IMR-90 (cell line): ENCODE measurements at regions not wholly inside any gene's neighbourhood (a gene's known extent, or its start where the extent isn't known, plus 50 kb on each side); places are given as distances from the start of the nearest gene placed in this dataset.

Experiments used
- CEBPB ChIP-seq: IDR thresholded peaks from 2 replicates; pipeline ENCODE4 v1.6.1; 2012; ENCODE audit warnings: low read depth, low read length, improper control_type of control experiment
- CHD1 ChIP-seq: IDR thresholded peaks from 2 replicates; pipeline ENCODE4 v1.6.1; 2012; ENCODE audit warnings: low read depth, low read length, improper control_type of control experiment
- MAZ ChIP-seq: IDR thresholded peaks from 2 replicates; pipeline ENCODE4 v1.6.1; 2012; ENCODE audit warnings: low read depth, mild to moderate bottlenecking, low read length, improper control_type of control experiment, moderate library complexity, borderline replicate concordance
- POLR2A ChIP-seq: IDR thresholded peaks from 2 replicates; pipeline ENCODE4 v1.6.1; 2012; ENCODE audit warnings: mild to moderate bottlenecking, low read depth, low read length
- RCOR1 ChIP-seq: IDR thresholded peaks from 2 replicates; pipeline ENCODE4 v1.6.1; 2012; ENCODE audit warnings: mild to moderate bottlenecking, low read length, improper control_type of control experiment; ENCODE audit not compliant: insufficient replicate concordance
- SMC3 ChIP-seq: fragments of 150-350 bp; IDR thresholded peaks from 2 replicates; pipeline ENCODE4 v1.6.1; 2016; ENCODE audit warnings: low read depth, mild to moderate bottlenecking, antibody characterized with exemption, low read length, moderate library complexity
- TF ChIP-seq, protein P1 (sequence below): conservative IDR thresholded peaks from 2 replicates; pipeline ENCODE4 v1.5.1; 2012; ENCODE audit warnings: mild to moderate bottlenecking, low read depth, low read length, improper control_type of control experiment
- TF ChIP-seq, protein P2 (sequence below): fragments of 150-350 bp; IDR thresholded peaks from 2 replicates; pipeline ENCODE4 v1.6.1; 2016; ENCODE audit warnings: low read depth, mild to moderate bottlenecking, low read length, moderate library complexity, borderline replicate concordance

DNA sequence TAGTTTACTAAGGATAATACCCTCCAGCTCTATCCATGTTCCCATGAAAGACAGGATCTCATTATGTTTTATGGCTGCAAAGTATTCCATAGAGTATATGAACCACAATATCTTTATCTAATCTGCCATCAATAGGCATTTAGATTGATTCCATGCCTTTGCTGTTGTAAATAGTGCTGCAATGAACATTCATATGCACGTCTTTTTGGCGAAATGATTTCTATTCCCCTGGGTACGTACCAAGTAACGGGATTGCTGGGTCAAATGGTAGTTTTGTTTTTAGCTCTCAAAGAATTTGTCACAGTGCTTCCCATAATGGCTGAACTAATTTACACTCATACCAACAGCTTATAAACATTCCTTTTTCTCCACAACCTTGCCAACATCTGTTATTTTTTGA lies 750.9 kb downstream of the BRINP3 start:
- no peak for TF ChIP-seq POLR2A
- TF ChIP-seq CHD1: no peak
- TF ChIP-seq, protein P1, sequence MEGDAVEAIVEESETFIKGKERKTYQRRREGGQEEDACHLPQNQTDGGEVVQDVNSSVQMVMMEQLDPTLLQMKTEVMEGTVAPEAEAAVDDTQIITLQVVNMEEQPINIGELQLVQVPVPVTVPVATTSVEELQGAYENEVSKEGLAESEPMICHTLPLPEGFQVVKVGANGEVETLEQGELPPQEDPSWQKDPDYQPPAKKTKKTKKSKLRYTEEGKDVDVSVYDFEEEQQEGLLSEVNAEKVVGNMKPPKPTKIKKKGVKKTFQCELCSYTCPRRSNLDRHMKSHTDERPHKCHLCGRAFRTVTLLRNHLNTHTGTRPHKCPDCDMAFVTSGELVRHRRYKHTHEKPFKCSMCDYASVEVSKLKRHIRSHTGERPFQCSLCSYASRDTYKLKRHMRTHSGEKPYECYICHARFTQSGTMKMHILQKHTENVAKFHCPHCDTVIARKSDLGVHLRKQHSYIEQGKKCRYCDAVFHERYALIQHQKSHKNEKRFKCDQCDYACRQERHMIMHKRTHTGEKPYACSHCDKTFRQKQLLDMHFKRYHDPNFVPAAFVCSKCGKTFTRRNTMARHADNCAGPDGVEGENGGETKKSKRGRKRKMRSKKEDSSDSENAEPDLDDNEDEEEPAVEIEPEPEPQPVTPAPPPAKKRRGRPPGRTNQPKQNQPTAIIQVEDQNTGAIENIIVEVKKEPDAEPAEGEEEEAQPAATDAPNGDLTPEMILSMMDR: no peak
- TF ChIP-seq RCOR1: no peak
- no peak for TF ChIP-seq CEBPB
- no peak for TF ChIP-seq MAZ
- TF ChIP-seq, protein P2, sequence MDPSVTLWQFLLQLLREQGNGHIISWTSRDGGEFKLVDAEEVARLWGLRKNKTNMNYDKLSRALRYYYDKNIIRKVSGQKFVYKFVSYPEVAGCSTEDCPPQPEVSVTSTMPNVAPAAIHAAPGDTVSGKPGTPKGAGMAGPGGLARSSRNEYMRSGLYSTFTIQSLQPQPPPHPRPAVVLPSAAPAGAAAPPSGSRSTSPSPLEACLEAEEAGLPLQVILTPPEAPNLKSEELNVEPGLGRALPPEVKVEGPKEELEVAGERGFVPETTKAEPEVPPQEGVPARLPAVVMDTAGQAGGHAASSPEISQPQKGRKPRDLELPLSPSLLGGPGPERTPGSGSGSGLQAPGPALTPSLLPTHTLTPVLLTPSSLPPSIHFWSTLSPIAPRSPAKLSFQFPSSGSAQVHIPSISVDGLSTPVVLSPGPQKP: no peak
- TF ChIP-seq SMC3: no peak
